Panc1 (cell line): ENCODE measurements at regions not wholly inside any gene's neighbourhood (a gene's known extent, or its start where the extent isn't known, plus 50 kb on each side); places are given as distances from the start of the nearest gene placed in this dataset.

ENCODE experiments used
- CTCF ChIP-seq: fragments of 450-650 bp; IDR thresholded peaks from 2 replicates; pipeline ENCODE4 v1.5.1; 2017; ENCODE audit warnings: mild to moderate bottlenecking
- POLR2AphosphoS5 ChIP-seq: IDR thresholded peaks from 2 replicates; pipeline ENCODE4 v1.6.1; 2012; ENCODE audit warnings: mild to moderate bottlenecking, low read depth, low read length, moderate library complexity

- TF ChIP-seq CTCF (no peak), POLR2AphosphoS5 (no peak)
Measured at GRCh38 chr4:151991001-151991883, 230.4 kb upstream of the GATB start.
